ENCODE measurements at regions not wholly inside any gene's neighbourhood (a gene's known extent, or its start where the extent isn't known, plus 50 kb on each side); places are given as distances from the start of the nearest gene placed in this dataset.

DNA sequence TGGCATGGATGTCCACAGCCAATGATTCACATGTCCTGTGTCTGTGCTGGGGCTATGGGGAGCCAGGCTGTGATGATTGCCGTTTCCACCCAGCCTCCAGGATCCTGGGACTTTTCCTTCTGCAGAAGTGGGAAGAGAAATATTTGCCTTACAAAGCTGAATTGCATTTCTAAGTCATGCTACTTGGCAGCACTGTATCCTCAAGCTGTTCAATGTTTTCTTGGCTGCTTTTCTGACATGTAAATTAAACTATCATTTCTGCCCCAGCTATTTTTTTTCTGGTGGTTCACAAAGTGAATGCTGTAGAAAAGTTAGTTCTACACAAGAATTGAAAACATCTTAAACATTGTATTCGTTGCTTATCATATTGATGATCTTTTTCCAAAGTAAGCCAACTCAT, 51.9 kb upstream of the TCERG1L start:
- Mint-ChIP-seq H3K36me3 (ENCODE audit: insufficient read depth in 1 of 3, low read depth in 3 of 3) (peaks cover 0 to 20% (median 6%) of the 10 kb centered on the region in 3 experiments; a peak in 4 of 7 replicates), H3K27me3 (ENCODE audit: low read depth) (peaks cover 11% of the 10 kb centered on the region), H3K4me3 (no peak overlapping the region), H3K4me1 (peaks cover 10 to 11% of the 10 kb centered on the region in 2 experiments), H3K27ac (no peak overlapping the region), H3K9me3 (peaks cover 22 to 37% of the 10 kb centered on the region in 2 experiments)
- Histone ChIP-seq H3K4ac (ENCODE audit: low read depth, low read length) (no peak overlapping the region), H4K8ac (replicated peaks; ENCODE audit: insufficient read length, low read depth, low read length) (no peak overlapping the region), H4K5ac (ENCODE audit: insufficient read length, low read depth, low read length) (no peak overlapping the region), H2AK5ac (ENCODE audit: insufficient read length, low read length) (no peak overlapping the region), H2AFZ (ENCODE audit: low read length) (no peak overlapping the region), H2BK20ac (ENCODE audit: low read depth, low read length, poor library complexity, severe bottlenecking) (no peak overlapping the region), H3T11ph (ENCODE audit: low read length) (no peak overlapping the region), H3K27ac (ENCODE audit: insufficient read length, low read depth, low read length) (no peak overlapping the region), H3K56ac (ENCODE audit: insufficient read length, low read depth, low read length) (no peak overlapping the region), H2BK5ac (ENCODE audit: insufficient read length, low read length) (no peak overlapping the region), H2BK12ac (ENCODE audit: insufficient read length, low read depth, low read length) (no peak overlapping the region), H3K23me2 (ENCODE audit: insufficient read length, low read depth, low read length, poor library complexity, severe bottlenecking) (no peaks in the 10 kb centered on the region), H3K27me3 (ENCODE audit: insufficient read depth, low read length) (no peaks in the 10 kb centered on the region), H4K91ac (ENCODE audit: insufficient read length, low read depth, low read length) (no peak overlapping the region), H4K20me1 (ENCODE audit: control insufficient read depth, insufficient read depth, insufficient read length) (no peaks in the 10 kb centered on the region), H3K23ac (ENCODE audit: insufficient read length, low read depth, low read length) (no peak overlapping the region), H3K4me1 (ENCODE audit: insufficient read depth, low read length) (no peaks in the 10 kb centered on the region), H3K9ac (ENCODE audit: extremely low read depth, insufficient read length, low read length) (no peak overlapping the region), H3K18ac (ENCODE audit: insufficient read length, low read depth, low read length) (no peak overlapping the region), H3K4me2 (ENCODE audit: insufficient read depth, insufficient read length, low read length) (no peak overlapping the region), H3K9me3 (ENCODE audit: control insufficient read depth, low read depth, low read length) (no peaks in the 10 kb centered on the region), H3K14ac (ENCODE audit: insufficient read depth, low read length) (no peak overlapping the region), H3K79me1 (ENCODE audit: insufficient read depth, low read depth, low read length, poor library complexity, severe bottlenecking) (no peaks in the 10 kb centered on the region), H3K79me2 (ENCODE audit: insufficient read depth, low read length) (no peaks in the 10 kb centered on the region), H2BK15ac (ENCODE audit: low read depth, low read length) (no peak overlapping the region), H2BK120ac (ENCODE audit: low read depth, low read length, poor library complexity, severe bottlenecking) (no peak overlapping the region)
- TF ChIP-seq, protein P1, sequence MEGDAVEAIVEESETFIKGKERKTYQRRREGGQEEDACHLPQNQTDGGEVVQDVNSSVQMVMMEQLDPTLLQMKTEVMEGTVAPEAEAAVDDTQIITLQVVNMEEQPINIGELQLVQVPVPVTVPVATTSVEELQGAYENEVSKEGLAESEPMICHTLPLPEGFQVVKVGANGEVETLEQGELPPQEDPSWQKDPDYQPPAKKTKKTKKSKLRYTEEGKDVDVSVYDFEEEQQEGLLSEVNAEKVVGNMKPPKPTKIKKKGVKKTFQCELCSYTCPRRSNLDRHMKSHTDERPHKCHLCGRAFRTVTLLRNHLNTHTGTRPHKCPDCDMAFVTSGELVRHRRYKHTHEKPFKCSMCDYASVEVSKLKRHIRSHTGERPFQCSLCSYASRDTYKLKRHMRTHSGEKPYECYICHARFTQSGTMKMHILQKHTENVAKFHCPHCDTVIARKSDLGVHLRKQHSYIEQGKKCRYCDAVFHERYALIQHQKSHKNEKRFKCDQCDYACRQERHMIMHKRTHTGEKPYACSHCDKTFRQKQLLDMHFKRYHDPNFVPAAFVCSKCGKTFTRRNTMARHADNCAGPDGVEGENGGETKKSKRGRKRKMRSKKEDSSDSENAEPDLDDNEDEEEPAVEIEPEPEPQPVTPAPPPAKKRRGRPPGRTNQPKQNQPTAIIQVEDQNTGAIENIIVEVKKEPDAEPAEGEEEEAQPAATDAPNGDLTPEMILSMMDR (conservative IDR thresholded peaks at IDR 0.05) = no peak
- WGBS (ENCODE audit: extremely low coverage, insufficient read length, low lambda C conversion rate) = no CpG with 5 or more reads among the region's 2 CpGs
- no peak for DNase-seq
